HG02981 (cell line): ENCODE measurements at regions not wholly inside any gene's neighbourhood (a gene's known extent, or its start where the extent isn't known, plus 50 kb on each side); places are given as distances from the start of the nearest gene placed in this dataset.

Experiments used
- ATAC-seq: cut with Tn5 transposase; IDR thresholded peaks from one replicate; pipeline ENCODE4 v1.9.1; 2021; ENCODE audit warnings: mild to moderate bottlenecking, moderate library complexity; ENCODE audit not compliant: unreplicated experiment

DNA sequence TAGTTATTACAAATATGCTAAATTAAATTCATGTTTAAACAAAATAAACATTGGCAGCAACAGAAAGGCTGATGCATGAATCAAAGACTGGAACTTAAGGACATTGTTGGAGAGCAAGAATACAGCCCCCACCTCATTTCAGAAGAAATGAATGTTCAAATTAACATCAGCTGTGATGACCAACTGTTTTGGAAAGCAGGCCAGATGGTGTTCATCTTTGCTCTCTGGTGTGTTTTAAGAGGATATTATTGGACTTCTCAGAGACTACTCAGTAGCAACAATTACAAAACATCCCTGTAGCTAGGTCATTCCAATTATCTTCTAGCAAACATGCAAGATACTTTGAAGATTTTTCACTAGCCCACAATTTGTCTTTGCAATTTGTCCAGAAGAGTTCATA lies 118.6 kb upstream of the DOK5 start:
- no peak for ATAC-seq

DNA sequence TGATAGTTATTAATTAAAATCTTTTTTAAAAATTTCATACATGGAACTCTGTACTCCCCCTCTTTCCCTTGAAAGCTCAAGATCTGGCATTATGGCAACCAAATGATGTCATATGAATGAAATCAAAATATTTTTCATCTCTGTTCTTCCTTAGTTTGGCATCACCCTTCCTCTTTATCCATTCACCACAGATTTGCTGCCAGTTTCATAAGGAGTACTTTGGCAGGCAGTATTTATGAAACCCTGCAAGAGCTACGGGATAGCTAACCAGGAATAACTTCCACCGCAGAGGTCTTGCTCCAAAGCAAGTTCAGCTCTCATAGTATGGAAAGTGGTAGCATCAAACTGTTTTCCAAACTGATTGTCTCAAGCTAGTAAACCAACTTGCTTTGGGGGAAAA lies 113.9 kb upstream of the DOK5 start:
- no peak for ATAC-seq

- no peak for ATAC-seq
These were observed 113.1 kb upstream of the DOK5 start for GRCh38 chr20:54362283-54362682.

DNA sequence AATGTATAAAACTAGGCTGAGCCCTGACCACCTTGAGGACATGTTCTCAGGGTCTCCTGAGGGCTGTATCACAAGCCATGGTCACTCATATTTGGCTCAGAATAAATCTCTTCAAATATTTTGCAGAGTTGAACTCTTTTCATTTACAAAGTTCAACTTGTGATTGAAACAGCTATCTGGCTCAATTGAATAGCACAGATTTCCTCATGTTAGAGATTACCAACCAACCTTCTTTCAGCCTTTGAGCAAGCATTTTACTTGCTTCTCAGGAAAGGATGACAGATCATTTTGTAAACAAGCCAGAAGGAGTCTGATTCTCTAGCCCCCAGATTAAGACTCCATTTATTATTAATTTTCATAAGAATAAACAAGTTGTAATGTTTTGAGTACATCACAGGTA lies 111.0 kb upstream of the DOK5 start:
- ATAC-seq = no peak

DNA sequence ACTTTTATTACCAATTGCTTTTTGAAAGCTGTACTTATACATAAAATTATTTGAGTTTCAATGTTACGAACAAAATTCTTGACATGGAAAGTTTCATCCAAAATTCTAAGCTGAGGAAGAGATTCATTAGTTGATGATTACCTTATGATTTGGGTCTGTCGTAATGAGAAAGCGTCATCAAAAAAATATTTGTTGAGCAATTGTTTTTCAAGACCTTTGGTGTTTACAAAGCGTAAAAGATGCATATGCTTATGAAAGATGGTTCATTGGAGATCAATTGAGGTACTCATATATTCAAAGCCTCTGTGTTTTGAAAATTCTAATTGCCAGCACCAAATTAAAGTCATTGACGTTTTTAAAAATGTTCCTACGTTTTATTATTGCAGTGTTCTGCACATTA lies 110.5 kb upstream of the DOK5 start:
- ATAC-seq = no peak

GRCh38 chr20:54366669-54367344 lies 108.6 kb upstream of the DOK5 start:
- ATAC-seq = no peak

DNA sequence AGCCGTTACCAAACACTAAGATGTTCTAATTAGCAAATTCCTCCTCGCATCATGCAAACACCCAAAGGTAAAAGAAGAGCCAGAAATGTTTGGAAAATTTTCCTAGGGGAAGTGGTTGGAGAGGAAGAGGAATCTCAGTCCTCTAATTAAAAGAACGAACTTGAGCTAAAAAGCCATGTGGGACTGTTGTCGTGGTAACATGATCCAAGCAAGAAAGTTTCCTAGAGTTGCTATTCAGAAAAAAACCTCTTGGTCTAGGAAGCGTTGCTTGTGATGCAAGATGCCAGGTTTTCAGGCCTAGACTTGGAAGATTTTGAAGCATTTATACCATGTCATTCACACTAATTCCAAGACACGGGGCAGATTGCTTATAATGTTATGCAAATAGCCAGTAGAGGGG lies 106.8 kb upstream of the DOK5 start:
- ATAC-seq = no peak

GRCh38 chr20:54372313-54372712 lies 103.1 kb upstream of the DOK5 start:
- ATAC-seq = no peak

DNA sequence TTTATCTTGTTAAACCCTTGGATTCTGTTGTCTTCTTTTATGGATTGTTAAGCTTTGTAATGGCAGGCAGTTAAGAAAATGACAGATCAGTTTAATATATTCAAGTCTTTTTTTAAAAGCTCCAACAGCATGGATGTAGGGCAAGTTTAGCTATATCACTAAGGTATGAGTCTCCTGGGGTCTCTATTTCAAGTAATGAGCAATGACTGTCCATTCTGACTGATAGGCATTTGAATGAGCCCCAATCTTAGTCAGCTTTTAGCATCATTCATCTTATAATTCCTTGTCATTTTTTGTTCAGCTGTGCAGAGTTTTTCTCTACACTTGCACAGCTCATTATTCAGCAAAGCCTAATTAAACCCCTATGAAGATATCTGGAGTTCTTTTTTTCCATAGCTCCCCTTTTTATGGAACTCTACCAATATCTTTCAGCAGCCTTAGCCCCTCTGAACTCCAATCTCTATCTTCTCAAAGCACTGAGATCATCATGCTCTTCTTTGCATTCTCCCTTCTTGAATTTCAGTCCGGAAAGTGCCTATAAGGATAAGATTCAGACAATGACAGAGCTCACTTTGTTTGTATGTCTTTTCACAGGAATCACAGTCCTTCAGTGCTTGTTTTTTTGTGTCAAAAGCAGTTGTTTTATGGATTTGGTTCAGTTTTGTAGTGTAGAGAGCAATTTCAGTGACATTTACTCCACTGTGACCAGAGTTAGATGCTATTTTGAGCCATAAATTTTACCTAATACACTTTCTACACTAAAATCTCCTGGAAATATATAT lies 97.2 kb upstream of the DOK5 start:
- no peak for ATAC-seq

- no peak for ATAC-seq
These were observed 95.4 kb upstream of the DOK5 start for GRCh38 chr20:54379893-54380584.

- no peak for ATAC-seq
These were observed 93.0 kb upstream of the DOK5 start for GRCh38 chr20:54382419-54382818.

DNA sequence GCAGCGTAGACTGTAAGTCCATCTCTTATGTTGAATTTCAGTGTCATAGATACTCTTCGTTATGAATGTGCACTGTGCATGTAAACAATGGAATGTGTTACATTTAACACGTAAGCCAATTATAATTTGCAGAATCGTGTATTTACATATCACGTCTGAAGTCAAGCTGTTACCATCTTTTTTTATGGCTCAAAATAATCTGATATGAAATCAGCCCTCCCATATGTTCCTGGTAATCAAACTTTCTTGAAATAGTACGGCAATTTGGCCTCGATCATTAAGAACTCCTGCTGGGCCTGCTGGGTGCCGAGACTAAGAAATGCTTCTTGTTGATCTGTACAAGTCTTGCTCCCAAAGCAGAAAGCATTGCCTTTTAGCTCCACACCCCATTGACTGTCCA lies 89.6 kb upstream of the DOK5 start:
- ATAC-seq = no peak

DNA sequence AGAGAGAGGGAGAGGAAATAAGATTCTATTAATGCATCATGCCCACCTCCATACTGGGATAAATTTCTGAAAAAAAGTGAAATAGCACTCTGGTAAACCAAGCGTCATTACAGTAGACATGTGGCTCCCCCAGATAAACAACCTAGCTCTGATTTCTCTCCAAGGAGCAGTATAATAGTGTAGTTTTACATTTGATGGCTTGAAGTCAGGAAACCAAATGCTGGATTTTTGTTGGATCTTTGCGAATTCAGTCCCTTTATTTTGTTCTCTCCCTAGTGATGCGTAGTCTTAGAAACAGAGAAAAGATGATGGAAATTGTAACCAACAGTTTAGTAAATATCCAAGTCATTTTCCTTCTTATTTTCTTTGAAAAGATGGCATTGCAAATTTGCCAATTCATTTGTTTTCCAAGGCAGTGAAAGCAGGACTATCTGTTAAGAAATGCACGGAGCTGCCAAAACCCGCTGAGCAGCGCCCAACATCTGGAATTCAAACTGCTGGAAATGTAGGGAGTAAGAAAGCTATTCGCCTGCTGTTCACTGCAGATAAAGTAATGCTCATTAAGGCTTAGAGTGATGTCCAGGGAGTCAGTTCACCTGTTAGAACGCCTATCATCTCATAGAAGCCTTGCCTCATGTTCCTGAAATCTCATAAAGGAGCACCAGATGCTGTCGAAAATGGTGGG lies 85.7 kb upstream of the DOK5 start:
- no peak for ATAC-seq

- ATAC-seq = no peak
These were observed 77.9 kb upstream of the DOK5 start for GRCh38 chr20:54397292-54398140.

DNA sequence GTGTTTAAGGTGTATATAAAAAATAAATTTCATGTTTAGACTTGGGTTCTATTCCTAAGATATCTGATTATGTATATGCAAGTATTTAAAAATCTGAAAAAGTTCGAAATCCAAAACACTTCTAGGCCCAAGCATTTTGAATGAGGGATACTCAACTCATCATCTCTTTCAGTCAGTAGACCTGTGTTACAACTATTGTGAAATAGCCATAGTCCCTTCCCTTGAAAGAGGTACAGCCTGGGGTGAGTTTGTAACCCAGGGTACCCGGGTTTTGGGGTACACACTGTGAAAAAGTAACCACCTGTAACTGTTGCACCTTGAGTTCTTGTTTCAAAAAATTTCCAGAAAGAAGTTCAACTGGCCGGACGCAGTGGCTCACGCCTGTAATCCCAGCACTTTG lies 76.6 kb upstream of the DOK5 start:
- no peak for ATAC-seq

DNA sequence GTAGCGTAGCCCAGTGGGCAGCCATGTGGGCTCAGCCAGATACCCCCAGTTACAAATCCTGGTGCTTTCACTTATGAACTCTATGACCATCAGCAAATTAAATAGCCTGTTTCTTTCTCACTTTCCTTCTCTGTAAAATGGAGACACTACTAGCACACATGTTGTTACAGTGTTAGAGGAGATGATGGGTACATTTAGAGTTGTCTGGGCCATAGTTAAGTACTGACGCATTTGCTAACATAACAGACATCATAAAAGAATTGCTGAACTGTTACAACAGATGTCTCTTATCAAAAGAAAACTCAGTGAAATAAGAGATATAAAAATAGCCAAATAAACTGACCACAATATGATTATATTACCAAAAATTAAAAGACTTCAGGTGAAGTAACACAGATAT lies 69.9 kb upstream of the DOK5 start:
- no peak for ATAC-seq

DNA sequence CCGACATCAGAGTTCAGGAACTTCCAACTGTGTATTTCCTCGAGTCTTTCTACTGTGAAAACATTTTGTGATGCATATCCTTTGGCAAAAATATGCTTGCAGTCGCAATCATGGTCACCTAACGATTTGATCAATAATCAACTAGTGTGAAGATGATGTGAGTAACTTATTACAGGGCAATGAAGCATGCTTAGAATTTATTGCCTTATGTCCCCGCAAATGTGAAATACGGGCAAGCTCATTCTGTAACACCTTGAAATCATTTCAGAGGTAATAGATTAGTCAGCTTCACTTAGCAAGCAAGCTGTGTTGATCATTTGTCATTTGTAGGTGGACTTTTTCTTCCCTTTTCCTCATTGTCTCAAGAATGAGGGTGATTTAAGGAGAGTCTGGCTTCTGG lies 67.9 kb upstream of the DOK5 start:
- no peak for ATAC-seq

- ATAC-seq = no peak
These were observed 59.4 kb upstream of the DOK5 start for GRCh38 chr20:54415967-54416366.

DNA sequence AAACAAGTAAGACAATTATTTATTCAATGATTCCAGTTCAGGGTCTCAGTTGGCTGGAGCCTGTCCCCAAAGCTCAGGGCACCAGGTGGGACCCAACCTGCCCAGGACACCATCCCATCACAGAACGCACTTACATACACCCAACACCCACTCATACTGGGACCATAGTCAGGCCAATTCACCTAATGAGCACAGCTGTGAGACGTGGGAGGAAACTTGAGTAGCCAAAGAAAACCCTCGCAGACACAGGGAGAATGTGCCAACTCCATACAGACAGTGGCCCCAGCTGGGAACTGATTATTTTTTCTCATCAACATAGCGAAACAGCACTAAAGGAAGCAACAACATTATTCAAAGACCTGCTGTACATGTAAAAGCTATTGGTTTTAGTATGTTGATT lies 58.6 kb upstream of the DOK5 start:
- ATAC-seq = no peak

- no peak for ATAC-seq
These were observed 55.9 kb upstream of the DOK5 start for GRCh38 chr20:54419531-54419930.
